HepG2 (cell line): ENCODE measurements at regions not wholly inside any gene's neighbourhood (a gene's known extent, or its start where the extent isn't known, plus 50 kb on each side); places are given as distances from the start of the nearest gene placed in this dataset.

Source experiments
- ATAC-seq: fragments of 200-7000 bp; cut with Tn5 transposase; 3 replicates; pipeline ENCODE4 v1.9.1; 2020; ENCODE audit warnings: mild to moderate bottlenecking, moderate library complexity
- BruUV-seq: library from RNA; stranded (reverse); fragments of 400-500 nt; replicated peaks from 2 replicates; lab custom pipeline; 2021; lab: Mats Ljungman, UMichigan
- CTCF ChIA-PET: fragments of 300-600 bp; formaldehyde crosslinking; extraction: SDS; loops from one replicate; lab custom pipeline; 2021; ENCODE audit warnings: low total read pairs, inconsistent platforms, low intra/inter-chr PET ratio; lab: Yijun Ruan, JAX
- POLR2A ChIA-PET: fragments of 350-600 bp; sonication (Branson Sonifier 250); formaldehyde crosslinking; loops from one replicate; lab custom pipeline; 2020; ENCODE audit warnings: antibody characterized with exemption, inconsistent platforms; lab: Yijun Ruan, JAX
- DNase-seq: peaks from one replicate; pipeline ENCODE4 v3.0.0-alpha.2; 2015; ENCODE audit warnings: low spot score
- FAIRE-seq: peaks from 3 replicates; lab custom pipeline; 2011; peaks lifted over from hg19 to GRCh38; lab: Jason Lieb, UNC
- H2AFZ ChIP-seq: one replicate; pipeline ENCODE4 v1.6.1; 2011; ENCODE audit warnings: low read length, inconsistent platforms
- H3K27ac ChIP-seq: fragments of 300-600 bp; 3 replicates; pipeline ENCODE4 v1.8.0; 2011; ENCODE audit warnings: mixed run types, mild to moderate bottlenecking, mixed read lengths, low read length, inconsistent platforms; ENCODE audit not compliant: insufficient read depth; ENCODE audit errors: extremely low read length
- H3K27me3 ChIP-seq, 2 experiments: fragments of 200-600 bp in 1 of 2; 2 replicates in 1 of 2; 3 replicates in 1 of 2; pipeline versions ENCODE4 v1.6.0 to v1.8.0; 2011; ENCODE audit warnings: low read length in 2 of 2, mild to moderate bottlenecking in 2 of 2, moderate library complexity in 2 of 2, inconsistent platforms in 1 of 2; ENCODE audit not compliant: insufficient read depth in 2 of 2, control insufficient read depth in 1 of 2
- H3K36me3 ChIP-seq, 2 experiments: fragments of 200-600 bp in 1 of 2; replicated peaks in 1 of 2; 2 replicates in 1 of 2; 3 replicates in 1 of 2; pipeline versions ENCODE4 v1.5.1 to v1.8.0; 2011; ENCODE audit warnings: low read length in 2 of 2, inconsistent platforms in 1 of 2; ENCODE audit not compliant: insufficient read depth in 2 of 2, control insufficient read depth in 1 of 2
- H3K4me1 ChIP-seq: 2 replicates; pipeline ENCODE4 v1.5.1; 2012; ENCODE audit warnings: low read length, inconsistent platforms; ENCODE audit not compliant: insufficient read depth
- H3K4me2 ChIP-seq: 2 replicates; pipeline ENCODE4 v1.6.0; 2011; ENCODE audit warnings: low read depth, low read length, inconsistent platforms
- H3K4me3 ChIP-seq, 3 experiments: fragments of 200-600 bp in 1 of 3; sonication (generic), shearing (Covaris generic) in 1 of 3; replicated peaks in 1 of 3; 2 replicates each; pipeline ENCODE4 v1.5.1; 2011 to 2016; ENCODE audit warnings: low read length in 3 of 3, inconsistent platforms in 2 of 3, low read depth in 2 of 3, mild to moderate bottlenecking in 2 of 3, control low read depth in 1 of 3, mixed read lengths in 1 of 3; ENCODE audit not compliant: insufficient read depth in 1 of 3
- H3K79me2 ChIP-seq: one replicate; pipeline ENCODE4 v1.6.1; 2011; ENCODE audit warnings: low read length, inconsistent platforms; ENCODE audit not compliant: insufficient read depth
- H3K9ac ChIP-seq: 2 replicates; pipeline ENCODE4 v1.6.0; 2011; ENCODE audit warnings: mild to moderate bottlenecking, low read depth, low read length, inconsistent platforms; ENCODE audit not compliant: insufficient read depth
- H3K9me3 ChIP-seq: 2 replicates; pipeline ENCODE4 v1.5.1; 2012; ENCODE audit warnings: mild to moderate bottlenecking, low read length
- H4K20me1 ChIP-seq: 2 replicates; pipeline ENCODE4 v1.6.0; 2011; ENCODE audit warnings: inconsistent platforms, mild to moderate bottlenecking, low read length, moderate library complexity; ENCODE audit not compliant: insufficient read depth
- ATF6 ChIP-seq: sonication (generic); formaldehyde crosslinking; conservative IDR thresholded peaks from 2 replicates; pipeline ENCODE4 v1.4.0; 2020; ENCODE audit warnings: missing genetic modification reagents
- CBX1 ChIP-seq: IDR thresholded peaks from one replicate; pipeline ENCODE4 v1.6.1; 2016; ENCODE audit warnings: antibody characterized with exemption, low read depth
- CTCF ChIP-seq: sonication (generic); formaldehyde crosslinking; IDR thresholded peaks from 2 replicates; pipeline ENCODE4 v1.5.0; 2020; ENCODE audit warnings: mild to moderate bottlenecking, missing genetic modification reagents, moderate library complexity
- FOSL1 ChIP-seq: sonication (generic); formaldehyde crosslinking; IDR thresholded peaks from 2 replicates; pipeline ENCODE4 v1.9.0; 2021; ENCODE audit warnings: missing genetic modification reagents, borderline replicate concordance
- STAG1 ChIP-seq: sonication (generic); formaldehyde crosslinking; IDR thresholded peaks from 2 replicates; pipeline ENCODE4 v1.4.0; 2020; ENCODE audit warnings: missing genetic modification reagents
- WGBS: methylation state at CpG from one replicate; pipeline ENCODE4 v1.1.6; 2017; ENCODE audit warnings: low lambda C conversion rate; 5-methylcytosine and 5-hydroxymethylcytosine counted together
- in situ Hi-C: cut with HindIII; loops from 2 replicates; pipeline ENCODE4 v1.10.0; 2017; ENCODE audit warnings: low pct_unique_long_range_greater_than_20kb; ENCODE audit not compliant: extremely low pct_ligation_motif_present
- intact Hi-C: fragments of 100-400 bp; cut with micrococcal nuclease; formaldehyde crosslinking; loops from one replicate; pipeline ENCODE4 v1.10.0; 2022; ENCODE audit not compliant: unreplicated experiment

GRCh38 chr2:238685713-238686112 is 162.2 kb upstream of the TWIST2 start:
- ATAC-seq: peak; percentile 41; the same call in 1 of the 3 replicates
- in situ Hi-C loops: no loop called here
- no peak for TF ChIP-seq FOSL1
- TF ChIP-seq STAG1 (CRISPR knock-in tag): peak; percentile 30
- peak; percentile 26 for TF ChIP-seq CTCF (CRISPR knock-in tag)
- no peak for TF ChIP-seq ATF6 (CRISPR knock-in tag)
- Histone ChIP-seq H3K9ac (no peak overlapping the region), H2AFZ (no peak overlapping the region), H3K4me1 (no peaks in the 10 kb centered on the region), H3K27me3 (peaks cover 5 to 48% of the 10 kb centered on the region in 2 experiments; a peak in 4 of 5 replicates), H3K27ac (no peak overlapping the region), H4K20me1 (no peaks in the 10 kb centered on the region), H3K9me3 (peaks cover 5% of the 10 kb centered on the region; the same call in 1 of the 2 replicates), H3K4me3 (no peak overlapping the region), H3K4me2 (no peak overlapping the region), H3K79me2 (no peaks in the 10 kb centered on the region), H3K36me3 (no peaks in the 10 kb centered on the region)
- ChIA-PET CTCF (no interaction called here), POLR2A (no interaction called here)
- no TSS peak for BruUV-seq
- no peak for DNase-seq
- FAIRE-seq: no peak
- WGBS: 13% methylated on average over 2 of the region's 2 CpGs
- intact Hi-C loops: no loop called here

- Histone ChIP-seq H3K36me3 (no peaks in the 10 kb centered on the region), H3K4me3 (no peak overlapping the region), H2AFZ (no peak overlapping the region), H3K9ac (no peak overlapping the region), H4K20me1 (no peaks in the 10 kb centered on the region), H3K79me2 (no peaks in the 10 kb centered on the region), H3K4me1 (no peaks in the 10 kb centered on the region), H3K9me3 (peaks cover 5% of the 10 kb centered on the region; the same call in 1 of the 2 replicates), H3K27me3 (peaks cover 5 to 52% of the 10 kb centered on the region in 2 experiments; a peak in 4 of 5 replicates), H3K4me2 (no peak overlapping the region), H3K27ac (no peak overlapping the region)
- TF ChIP-seq CBX1: no peak
- CTCF ChIA-PET: no interaction called here
- 53% methylated on average over 7 of the region's 7 CpGs for WGBS
- DNase-seq (no peak), FAIRE-seq (no peak), ATAC-seq (no peak)
- in situ Hi-C loops (no loop called here), intact Hi-C loops (no loop called here)
- POLR2A ChIA-PET: no interaction called here
- BruUV-seq: no TSS peak
Observed at GRCh38 chr2:238686223-238686622, 161.7 kb upstream of the TWIST2 start.
